ENCODE measurements at regions not wholly inside any gene's neighbourhood (a gene's known extent, or its start where the extent isn't known, plus 50 kb on each side); places are given as distances from the start of the nearest gene placed in this dataset.

GRCh38 chr6:146990821-146991798 is 213.1 kb upstream of the STXBP5 start:
- Histone ChIP-seq H3K27ac (ENCODE audit: low read depth, low read length) (no peak overlapping the region), H3K9me3 (ENCODE audit: control insufficient read depth in 1 of 2, low read length in 2 of 2) (no peaks in the 10 kb centered on the region), H3K27me3 (ENCODE audit: insufficient read depth, low read length) (no peaks in the 10 kb centered on the region), H3K4me1 (ENCODE audit: insufficient read depth, low read length) (no peaks in the 10 kb centered on the region), H3K36me3 (ENCODE audit: insufficient read depth, low read length) (no peaks in the 10 kb centered on the region), H3K4me3 (ENCODE audit: low read length in 2 of 2) (no peak overlapping the region)
- no peaks in the 10 kb centered on the region for H3K36me3 Mint-ChIP-seq
- no peak for DNase-seq
- ChIA-PET CTCF (ENCODE audit: partially characterized antibody) (interaction anchor here (0.6 kb wide), 1 partner anchor 107 kb away, joined by 3 read pairs; no protein-coding TSS in a partner anchor), POLR2A (ENCODE audit: partially characterized antibody) (no interaction called here)
- H3K4me3 Mint-ChIP-seq: no peak overlapping the region
- intact Hi-C loops (cut with micrococcal nuclease): no loop called here
- peaks cover 0 to 4% (median under 1%) of the 10 kb centered on the region in 8 donors for H3K9me3 Mint-ChIP-seq
- H3K27me3 Mint-ChIP-seq: peaks cover 0 to 4% of the 10 kb centered on the region in 2 donors
- H3K4me1 Mint-ChIP-seq: no peaks in the 10 kb centered on the region
- no peak overlapping the region for H3K27ac Mint-ChIP-seq

DNA sequence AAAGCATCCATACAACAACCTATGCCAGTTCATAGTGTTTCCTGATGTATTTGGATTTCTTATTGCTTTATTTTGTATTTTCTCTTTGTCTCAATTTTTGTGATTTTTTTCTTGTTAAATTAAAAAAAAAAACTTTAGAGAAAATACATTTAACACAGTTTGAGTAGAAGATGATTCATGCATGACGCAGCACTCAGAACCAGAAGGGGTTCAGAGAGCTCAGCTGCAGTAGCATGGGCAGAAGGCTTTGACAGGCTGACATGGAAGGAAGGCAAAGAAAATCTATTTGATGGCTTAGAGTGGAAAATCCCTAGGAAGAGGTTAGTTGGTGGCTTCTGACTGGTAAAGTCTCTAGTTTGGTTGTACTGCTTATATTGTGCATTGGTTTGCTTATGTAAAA is 207.2 kb upstream of the STXBP5 start:
- Mint-ChIP-seq H3K4me1 (no peaks in the 10 kb centered on the region), H3K9me3 (peaks cover 0 to 3% (median 0%) of the 10 kb centered on the region in 8 donors), H3K36me3 (no peaks in the 10 kb centered on the region), H3K4me3 (no peak overlapping the region), H3K27me3 (peaks cover 1 to 2% of the 10 kb centered on the region in 2 donors), H3K27ac (no peak overlapping the region)
- no peak for DNase-seq
- Histone ChIP-seq H3K4me3 (ENCODE audit: low read length in 2 of 2) (no peak overlapping the region), H3K36me3 (ENCODE audit: insufficient read depth, low read length) (no peaks in the 10 kb centered on the region), H3K9me3 (ENCODE audit: control insufficient read depth in 1 of 2, low read length in 2 of 2) (no peaks in the 10 kb centered on the region), H3K27ac (ENCODE audit: low read depth, low read length) (no peak overlapping the region), H3K4me1 (ENCODE audit: insufficient read depth, low read length) (no peaks in the 10 kb centered on the region), H3K27me3 (ENCODE audit: insufficient read depth, low read length) (no peaks in the 10 kb centered on the region)
- POLR2A ChIA-PET (ENCODE audit: partially characterized antibody): no interaction called here
- CTCF ChIA-PET (ENCODE audit: partially characterized antibody): no interaction called here
- intact Hi-C loops (cut with micrococcal nuclease): no loop called here

GRCh38 chr6:146999766-147000165 is 204.5 kb upstream of the STXBP5 start:
- Mint-ChIP-seq H3K36me3 (no peaks in the 10 kb centered on the region), H3K27ac (no peak overlapping the region), H3K9me3 (no peaks in the 10 kb centered on the region), H3K27me3 (peaks cover 1 to 2% of the 10 kb centered on the region in 2 donors), H3K4me1 (no peaks in the 10 kb centered on the region), H3K4me3 (no peak overlapping the region)
- Histone ChIP-seq H3K4me1 (ENCODE audit: insufficient read depth, low read length) (no peaks in the 10 kb centered on the region), H3K27ac (ENCODE audit: low read depth, low read length) (no peak overlapping the region), H3K27me3 (ENCODE audit: insufficient read depth, low read length) (no peaks in the 10 kb centered on the region), H3K9me3 (ENCODE audit: control insufficient read depth in 1 of 2, low read length in 2 of 2) (no peaks in the 10 kb centered on the region), H3K36me3 (ENCODE audit: insufficient read depth, low read length) (no peaks in the 10 kb centered on the region), H3K4me3 (ENCODE audit: low read length in 2 of 2) (no peak overlapping the region)
- ChIA-PET POLR2A (ENCODE audit: partially characterized antibody) (no interaction called here), CTCF (ENCODE audit: partially characterized antibody) (no interaction called here)
- no peak for DNase-seq
- intact Hi-C loops (cut with micrococcal nuclease): no loop called here

DNA sequence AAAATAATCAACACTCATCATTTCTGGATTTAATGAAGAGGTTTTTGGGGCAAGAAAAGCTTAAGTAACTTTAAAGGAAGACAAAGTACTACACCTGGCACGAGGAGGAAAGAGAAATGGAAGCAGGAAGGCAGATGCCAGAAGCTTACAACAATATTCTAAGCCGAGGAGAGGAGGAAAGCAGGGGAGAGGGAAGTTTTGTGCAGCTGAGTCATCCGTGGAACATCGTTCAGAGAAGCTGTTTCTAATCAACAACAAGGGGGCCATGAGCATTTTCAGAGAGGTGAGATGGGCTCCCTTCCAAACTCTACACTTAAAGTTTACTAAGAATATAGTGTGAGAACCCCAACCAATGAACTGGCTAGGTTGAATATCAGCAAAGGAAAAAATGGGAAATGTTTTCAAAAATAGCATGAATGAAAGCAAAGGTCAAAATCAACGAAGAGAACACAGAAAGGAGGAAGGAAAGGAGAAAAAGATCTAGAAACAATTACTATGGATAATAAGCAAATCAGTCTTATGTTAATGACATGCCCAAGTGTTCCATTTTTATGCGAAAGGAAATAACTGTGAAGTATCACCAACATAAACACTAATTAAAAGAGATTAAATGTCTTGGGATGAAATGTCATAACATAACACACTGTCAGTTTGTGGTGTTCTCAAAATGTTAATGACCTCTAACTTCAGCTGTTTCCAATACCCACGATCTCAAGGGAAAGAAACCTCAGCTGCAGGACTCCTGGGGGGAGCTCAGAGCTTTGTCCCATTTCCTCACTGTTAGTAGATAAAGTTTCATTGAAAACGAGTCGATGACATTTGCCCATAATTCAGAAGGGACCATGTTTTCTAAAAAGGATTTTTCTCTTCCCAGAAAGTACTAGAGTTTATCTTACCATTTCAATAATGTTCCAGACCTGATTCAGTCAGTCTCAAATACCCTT is 203.4 kb upstream of the STXBP5 start:
- H3K27ac ChIP-seq (ENCODE audit: low read depth, low read length): no peak overlapping the region
- ChIA-PET POLR2A (ENCODE audit: partially characterized antibody) (no interaction called here), CTCF (ENCODE audit: partially characterized antibody) (no interaction called here)
- H3K36me3 ChIP-seq (ENCODE audit: insufficient read depth, low read length): no peaks in the 10 kb centered on the region
- H3K4me3 ChIP-seq (ENCODE audit: low read length in 2 of 2): no peak overlapping the region
- Mint-ChIP-seq H3K9me3 (no peaks in the 10 kb centered on the region), H3K27ac (peak overlapping the region in 1 of 7 donors; percentile 39), H3K4me1 (no peaks in the 10 kb centered on the region), H3K27me3 (peaks cover 1 to 2% of the 10 kb centered on the region in 2 donors), H3K4me3 (no peak overlapping the region), H3K36me3 (no peaks in the 10 kb centered on the region)
- no peaks in the 10 kb centered on the region for H3K4me1 ChIP-seq (ENCODE audit: insufficient read depth, low read length)
- no peak for DNase-seq
- H3K9me3 ChIP-seq (ENCODE audit: control insufficient read depth in 1 of 2, low read length in 2 of 2): no peaks in the 10 kb centered on the region
- no peaks in the 10 kb centered on the region for H3K27me3 ChIP-seq (ENCODE audit: insufficient read depth, low read length)
- intact Hi-C loops (cut with micrococcal nuclease): no loop called here

GRCh38 chr6:147001621-147002020 is 202.6 kb upstream of the STXBP5 start:
- no peak overlapping the region for H3K4me3 Mint-ChIP-seq
- POLR2A ChIA-PET (ENCODE audit: partially characterized antibody): no interaction called here
- no peaks in the 10 kb centered on the region for H3K27me3 ChIP-seq (ENCODE audit: insufficient read depth, low read length)

DNA sequence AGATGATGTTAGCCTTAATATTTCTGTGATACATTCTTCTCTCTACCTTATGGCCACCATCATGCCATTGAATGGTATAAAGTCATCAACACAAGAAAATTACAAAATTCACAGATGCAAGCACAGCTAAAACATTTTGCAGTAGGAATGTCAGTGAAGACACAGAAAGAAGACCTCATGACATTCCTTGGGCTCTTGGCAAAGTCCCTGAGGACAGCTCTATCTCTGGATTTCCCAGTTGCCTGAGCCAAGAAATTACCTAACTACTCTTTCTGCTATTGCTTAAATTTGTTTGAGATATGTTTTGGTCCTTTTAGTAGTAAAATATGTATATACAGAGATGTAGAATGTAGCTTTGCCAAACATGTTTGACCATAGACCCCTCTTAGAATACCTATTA is 201.0 kb upstream of the STXBP5 start:
- H3K4me1 Mint-ChIP-seq: no peaks in the 10 kb centered on the region
- POLR2A ChIA-PET (ENCODE audit: partially characterized antibody): no interaction called here
- no peak for DNase-seq
- no peak overlapping the region for H3K4me3 Mint-ChIP-seq
- H3K36me3 Mint-ChIP-seq: no peaks in the 10 kb centered on the region
- CTCF ChIA-PET (ENCODE audit: partially characterized antibody): no interaction called here
- H3K27me3 Mint-ChIP-seq: peaks cover 0 to 1% of the 10 kb centered on the region in 2 donors
- H3K27ac Mint-ChIP-seq: no peak overlapping the region
- Histone ChIP-seq H3K4me1 (ENCODE audit: insufficient read depth, low read length) (no peaks in the 10 kb centered on the region), H3K36me3 (ENCODE audit: insufficient read depth, low read length) (no peaks in the 10 kb centered on the region), H3K4me3 (ENCODE audit: low read length in 2 of 2) (no peak overlapping the region), H3K27ac (ENCODE audit: low read depth, low read length) (no peak overlapping the region), H3K9me3 (ENCODE audit: control insufficient read depth in 1 of 2, low read length in 2 of 2) (no peaks in the 10 kb centered on the region), H3K27me3 (ENCODE audit: insufficient read depth, low read length) (no peaks in the 10 kb centered on the region)
- no peaks in the 10 kb centered on the region for H3K9me3 Mint-ChIP-seq
- intact Hi-C loops (cut with micrococcal nuclease): no loop called here

More at GRCh38 chr6:147001621-147002020, 202.6 kb upstream of the STXBP5 start:
- H3K27me3 Mint-ChIP-seq: peaks cover 1 to 2% of the 10 kb centered on the region in 2 donors
- H3K4me1 Mint-ChIP-seq: no peaks in the 10 kb centered on the region
- no peak overlapping the region for H3K27ac ChIP-seq (ENCODE audit: low read depth, low read length)
- no peak for DNase-seq
- CTCF ChIA-PET (ENCODE audit: partially characterized antibody): no interaction called here
- H3K9me3 Mint-ChIP-seq: no peaks in the 10 kb centered on the region
- no peaks in the 10 kb centered on the region for H3K36me3 ChIP-seq (ENCODE audit: insufficient read depth, low read length)
- H3K4me3 ChIP-seq (ENCODE audit: low read length in 2 of 2): no peak overlapping the region
- no peaks in the 10 kb centered on the region for H3K4me1 ChIP-seq (ENCODE audit: insufficient read depth, low read length)
- H3K9me3 ChIP-seq (ENCODE audit: control insufficient read depth in 1 of 2, low read length in 2 of 2): no peaks in the 10 kb centered on the region
- intact Hi-C loops (cut with micrococcal nuclease): no loop called here
- H3K27ac Mint-ChIP-seq: peak overlapping the region in 2 of 7 donors; percentile 33 to 39
- H3K36me3 Mint-ChIP-seq: no peaks in the 10 kb centered on the region

DNA sequence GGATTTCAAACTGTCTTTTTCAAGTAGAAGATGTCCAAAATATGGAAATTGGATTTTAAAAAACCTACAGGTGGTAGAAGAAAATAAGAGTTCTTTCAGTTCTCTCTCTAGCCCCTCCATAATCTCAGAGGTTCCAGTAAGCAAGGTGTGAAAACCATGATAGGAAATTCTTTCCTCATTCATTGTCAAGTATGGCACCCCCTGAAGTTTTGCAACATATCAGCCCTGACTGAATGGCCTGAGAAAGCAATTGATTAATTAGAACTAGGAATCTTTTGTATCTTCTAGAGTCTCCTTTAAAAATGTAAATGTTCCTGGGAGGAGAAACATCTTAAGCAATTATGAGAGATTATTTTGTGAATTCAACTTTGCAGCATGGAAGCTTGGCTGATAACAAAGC is 198.7 kb upstream of the STXBP5 start:
- no peaks in the 10 kb centered on the region for H3K4me1 Mint-ChIP-seq
- no peak overlapping the region for H3K27ac Mint-ChIP-seq
- no peaks in the 10 kb centered on the region for H3K36me3 Mint-ChIP-seq
- Histone ChIP-seq H3K27me3 (ENCODE audit: insufficient read depth, low read length) (no peaks in the 10 kb centered on the region), H3K36me3 (ENCODE audit: insufficient read depth, low read length) (no peaks in the 10 kb centered on the region), H3K27ac (ENCODE audit: low read depth, low read length) (no peak overlapping the region), H3K4me3 (ENCODE audit: low read length in 2 of 2) (no peak overlapping the region), H3K9me3 (ENCODE audit: control insufficient read depth in 1 of 2, low read length in 2 of 2) (no peaks in the 10 kb centered on the region), H3K4me1 (ENCODE audit: insufficient read depth, low read length) (no peaks in the 10 kb centered on the region)
- no peak for DNase-seq
- H3K27me3 Mint-ChIP-seq: peaks cover under 1 to 2% of the 10 kb centered on the region in 2 donors
- ChIA-PET CTCF (ENCODE audit: partially characterized antibody) (no interaction called here), POLR2A (ENCODE audit: partially characterized antibody) (no interaction called here)
- peaks cover 0 to 10% (median 5%) of the 10 kb centered on the region in 8 donors for H3K9me3 Mint-ChIP-seq
- intact Hi-C loops (cut with micrococcal nuclease): no loop called here
- no peak overlapping the region for H3K4me3 Mint-ChIP-seq
